NCI-H524 (cell line): ENCODE measurements at regions not wholly inside any gene's neighbourhood (a gene's known extent, or its start where the extent isn't known, plus 50 kb on each side); places are given as distances from the start of the nearest gene placed in this dataset.
A peak's percentile ranks its signal among the peaks of the same experiment; 100 is the strongest.

ENCODE experiments used
- DNase-seq, 2 experiments: peaks; one replicate each; lab custom pipeline; 2025; lab: John Stamatoyannopoulos, UW

GRCh38 chr6:14063756-14064155, 53.8 kb upstream of the CD83 start:
- no peak for DNase-seq

- DNase-seq = no peak
Measured at GRCh38 chr6:14065350-14065749, 52.2 kb upstream of the CD83 start.

- peak; percentile 56 to 74 for DNase-seq
Measured at GRCh38 chr6:14066782-14067406, 50.7 kb upstream of the CD83 start.

- DNase-seq = no peak
Measured at GRCh38 chr6:14067656-14068055, 49.9 kb upstream of the CD83 start.
